Neural progenitor cell (in vitro differentiated cells): ENCODE measurements at regions not wholly inside any gene's neighbourhood (a gene's known extent, or its start where the extent isn't known, plus 50 kb on each side); places are given as distances from the start of the nearest gene placed in this dataset.
"Not testable (repeated sequence)": the region's sequence is repeated elsewhere in the genome, so short reads cannot be mapped to it uniquely, and the experiment has no call there.

Experiments used
- DNase-seq: peaks from one replicate; pipeline ENCODE4 v3.0.0-alpha.2; 2016; ENCODE audit warnings: low spot score
- H2AFZ ChIP-seq: fragments of 200-600 bp; sonication (generic); replicated peaks from 2 replicates; pipeline ENCODE4 v1.6.1; 2016; ENCODE audit warnings: antibody characterized with exemption
- H3F3A ChIP-seq: fragments of 200-600 bp; sonication (generic); 2 replicates; pipeline ENCODE4 v1.6.1; 2016; ENCODE audit warnings: antibody characterized with exemption, low read depth
- H3K27ac ChIP-seq: fragments of 200-600 bp; sonication (generic); 2 replicates; pipeline ENCODE4 v1.5.1; 2016; ENCODE audit warnings: mild to moderate bottlenecking
- H3K27me3 ChIP-seq: fragments of 200-600 bp; sonication (generic); 2 replicates; pipeline ENCODE4 v1.6.1; 2016; ENCODE audit warnings: mild to moderate bottlenecking, moderate library complexity
- H3K36me3 ChIP-seq: fragments of 200-600 bp; sonication (generic); 2 replicates; pipeline ENCODE4 v1.5.1; 2016
- H3K4me1 ChIP-seq: fragments of 200-600 bp; sonication (generic); 2 replicates; pipeline ENCODE4 v1.6.1; 2016; ENCODE audit warnings: mixed run types
- H3K4me2 ChIP-seq: fragments of 200-600 bp; sonication (generic); 2 replicates; pipeline ENCODE4 v1.6.1; 2016
- H3K4me3 ChIP-seq: fragments of 200-600 bp; sonication (generic); 2 replicates; pipeline ENCODE4 v1.5.1; 2016
- H3K79me2 ChIP-seq: fragments of 200-600 bp; sonication (generic); 2 replicates; pipeline ENCODE4 v1.6.1; 2016; ENCODE audit warnings: low read depth
- H3K9ac ChIP-seq: fragments of 200-600 bp; sonication (generic); 2 replicates; pipeline ENCODE4 v1.6.1; 2016
- H3K9me3 ChIP-seq: fragments of 200-600 bp; sonication (generic); 2 replicates; pipeline ENCODE4 v1.5.1; 2016; ENCODE audit warnings: low read depth
- H4K20me1 ChIP-seq: fragments of 200-600 bp; sonication (generic); 2 replicates; pipeline ENCODE4 v1.6.1; 2016; ENCODE audit warnings: low read depth
- H3K27ac Mint-ChIP-seq: 3 replicates; pipeline ENCODE4 v1.8.0; 2021; ENCODE audit warnings: mixed read lengths
- H3K27me3 Mint-ChIP-seq: 2 replicates; pipeline ENCODE4 v1.8.0; 2022; ENCODE audit warnings: low read depth, mild to moderate bottlenecking, inconsistent platforms, moderate library complexity, mixed read lengths; ENCODE audit not compliant: insufficient read depth
- H3K36me3 Mint-ChIP-seq: 3 replicates; pipeline ENCODE4 v1.8.0; 2021; ENCODE audit warnings: mixed read lengths
- H3K4me1 Mint-ChIP-seq: 3 replicates; pipeline ENCODE4 v1.8.0; 2021; ENCODE audit warnings: mixed read lengths
- H3K4me3 Mint-ChIP-seq: 3 replicates; pipeline ENCODE4 v1.8.0; 2021; ENCODE audit warnings: mild to moderate bottlenecking, moderate library complexity, mixed read lengths
- H3K9me3 Mint-ChIP-seq: 3 replicates; pipeline ENCODE4 v1.8.0; 2020; ENCODE audit warnings: mixed read lengths
- EZH2 ChIP-seq: fragments of 200-600 bp; sonication (generic); IDR thresholded peaks from 2 replicates; pipeline ENCODE4 v1.6.1; 2017; ENCODE audit warnings: antibody characterized with exemption, mild to moderate bottlenecking, moderate library complexity
- EZH2phosphoT487 ChIP-seq: fragments of 200-600 bp; sonication (generic); IDR thresholded peaks from 2 replicates; pipeline ENCODE4 v1.6.1; 2017; ENCODE audit warnings: antibody characterized with exemption
- TF ChIP-seq, protein P1 (sequence below): fragments of 200-600 bp; sonication (generic); IDR thresholded peaks from 2 replicates; pipeline ENCODE4 v1.5.1; 2017; ENCODE audit warnings: antibody characterized with exemption, mild to moderate bottlenecking

GRCh38 chr9:63912451-63912850 is 1372.6 kb downstream of the FOXD4L5 start:
- not testable (repeated sequence) for H2AFZ ChIP-seq, H3K4me1 ChIP-seq, DNase-seq, H3F3A ChIP-seq, H3K4me1 Mint-ChIP-seq, H3K27me3 ChIP-seq, H3K27ac Mint-ChIP-seq, H3K27me3 Mint-ChIP-seq, H4K20me1 ChIP-seq, H3K9me3 ChIP-seq, H3K4me2 ChIP-seq, H3K79me2 ChIP-seq, H3K4me3 Mint-ChIP-seq, H3K36me3 ChIP-seq, H3K9ac ChIP-seq, H3K36me3 Mint-ChIP-seq, H3K27ac ChIP-seq, H3K4me3 ChIP-seq
- peaks cover 41% of the 10 kb centered on the region for H3K9me3 Mint-ChIP-seq

DNA sequence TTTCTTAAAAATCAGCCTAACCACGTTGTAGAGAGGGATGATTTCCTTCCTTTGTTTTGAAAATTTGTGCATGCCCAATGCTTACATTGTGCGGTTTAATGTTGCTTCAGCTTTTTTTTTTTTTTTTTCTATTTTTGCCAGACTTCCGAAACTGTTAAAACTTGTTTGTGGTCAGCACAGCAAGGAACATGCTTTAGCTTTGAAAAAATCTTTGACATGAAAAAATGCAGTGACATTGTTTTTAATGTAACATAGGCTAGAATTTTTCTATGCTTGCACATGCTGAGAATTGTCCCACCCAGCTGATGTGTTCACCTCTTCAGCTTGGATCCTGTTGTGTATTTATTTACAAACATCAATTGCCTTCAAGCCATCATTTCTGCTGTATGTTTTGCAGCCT is 1375.9 kb downstream of the FOXD4L5 start:
- not testable (repeated sequence) for H3K9ac ChIP-seq, H3K27me3 Mint-ChIP-seq, H4K20me1 ChIP-seq, H3K4me3 ChIP-seq, H2AFZ ChIP-seq, H3K36me3 ChIP-seq, H3K27me3 ChIP-seq, H3K27ac Mint-ChIP-seq, H3F3A ChIP-seq, H3K4me2 ChIP-seq, DNase-seq, H3K27ac ChIP-seq, H3K4me1 ChIP-seq, H3K79me2 ChIP-seq, H3K36me3 Mint-ChIP-seq, H3K9me3 ChIP-seq, H3K4me1 Mint-ChIP-seq, H3K4me3 Mint-ChIP-seq
- peaks cover 33% of the 10 kb centered on the region for H3K9me3 Mint-ChIP-seq

- peaks cover 12% of the 10 kb centered on the region for H3K9me3 ChIP-seq
- H2AFZ ChIP-seq, H3K36me3 ChIP-seq, DNase-seq, H3K27ac ChIP-seq, H3K4me3 Mint-ChIP-seq, H3K4me3 ChIP-seq, H3K36me3 Mint-ChIP-seq, H3K27ac Mint-ChIP-seq, H4K20me1 ChIP-seq, H3K4me1 ChIP-seq, H3F3A ChIP-seq, H3K4me2 ChIP-seq, H3K27me3 ChIP-seq, H3K79me2 ChIP-seq, H3K4me1 Mint-ChIP-seq, H3K9ac ChIP-seq, H3K27me3 Mint-ChIP-seq: not testable (repeated sequence)
- H3K9me3 Mint-ChIP-seq, result peaks cover 25% of the 10 kb centered on the region
Observed at GRCh38 chr9:63899637-63900190, 1385.3 kb downstream of the FOXD4L5 start.

GRCh38 chr9:63881386-63881785 is 1403.6 kb downstream of the FOXD4L5 start:
- H3K9ac ChIP-seq, H3K36me3 ChIP-seq, H3K4me2 ChIP-seq, H3K27ac ChIP-seq, H3K9me3 Mint-ChIP-seq, H3K9me3 ChIP-seq, H3K27ac Mint-ChIP-seq, H3K79me2 ChIP-seq, H3K27me3 ChIP-seq, H3K4me3 ChIP-seq, DNase-seq, H3F3A ChIP-seq, H3K4me1 ChIP-seq, H3K36me3 Mint-ChIP-seq, H3K27me3 Mint-ChIP-seq, H3K4me1 Mint-ChIP-seq, H2AFZ ChIP-seq, H3K4me3 Mint-ChIP-seq, H4K20me1 ChIP-seq: not testable (repeated sequence)

DNA sequence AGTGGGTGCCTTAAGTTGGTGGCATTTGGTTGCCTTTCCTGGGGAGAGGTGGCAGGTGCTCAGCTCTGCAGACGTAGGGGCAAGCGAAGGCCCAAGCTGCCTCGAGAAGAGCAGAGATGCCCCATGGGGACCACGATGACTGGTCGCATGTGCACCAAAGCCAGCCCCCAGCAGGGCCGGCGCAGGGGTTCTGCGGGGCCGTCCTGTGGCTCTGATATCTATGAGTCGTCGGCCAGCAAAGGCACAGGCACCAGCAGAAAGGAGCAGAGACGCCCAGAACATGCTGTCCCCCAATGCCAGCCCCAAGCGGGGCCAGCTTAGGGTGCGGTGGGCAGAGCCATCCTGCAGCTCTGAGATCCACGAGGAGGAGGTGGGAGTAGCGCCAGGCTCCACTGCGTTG is 1408.6 kb downstream of the FOXD4L5 start:
- not testable (repeated sequence) for DNase-seq, H3K4me3 ChIP-seq, H3K9me3 ChIP-seq, H3K27me3 Mint-ChIP-seq, H3K4me3 Mint-ChIP-seq, H3K27ac ChIP-seq, H3K4me2 ChIP-seq, H3K9me3 Mint-ChIP-seq, H3K4me1 Mint-ChIP-seq, H3K36me3 Mint-ChIP-seq, H3K36me3 ChIP-seq, H4K20me1 ChIP-seq, H3K27ac Mint-ChIP-seq, H3K4me1 ChIP-seq, H3K9ac ChIP-seq, H2AFZ ChIP-seq, H3K79me2 ChIP-seq, H3K27me3 ChIP-seq, H3F3A ChIP-seq

GRCh38 chr9:63859475-63860215 is 1425.4 kb downstream of the FOXD4L5 start:
- Histone ChIP-seq H3K4me2 (no peak overlapping the region), H3K9ac (no peak overlapping the region), H3K4me3 (no peak overlapping the region), H3K36me3 (no peaks in the 10 kb centered on the region), H4K20me1 (no peaks in the 10 kb centered on the region), H3K9me3 (peaks cover 5% of the 10 kb centered on the region), H3K4me1 (no peaks in the 10 kb centered on the region), H3K27ac (no peak overlapping the region), H3K27me3 (no peaks in the 10 kb centered on the region), H3F3A (no peaks in the 10 kb centered on the region), H3K79me2 (no peaks in the 10 kb centered on the region), H2AFZ (no peak overlapping the region)
- Mint-ChIP-seq H3K27ac (no peak overlapping the region), H3K27me3 (no peaks in the 10 kb centered on the region), H3K36me3 (no peaks in the 10 kb centered on the region), H3K4me3 (no peak overlapping the region), H3K4me1 (no peaks in the 10 kb centered on the region), H3K9me3 (peaks cover 13% of the 10 kb centered on the region)
- no peak for DNase-seq
- TF ChIP-seq, protein P1, sequence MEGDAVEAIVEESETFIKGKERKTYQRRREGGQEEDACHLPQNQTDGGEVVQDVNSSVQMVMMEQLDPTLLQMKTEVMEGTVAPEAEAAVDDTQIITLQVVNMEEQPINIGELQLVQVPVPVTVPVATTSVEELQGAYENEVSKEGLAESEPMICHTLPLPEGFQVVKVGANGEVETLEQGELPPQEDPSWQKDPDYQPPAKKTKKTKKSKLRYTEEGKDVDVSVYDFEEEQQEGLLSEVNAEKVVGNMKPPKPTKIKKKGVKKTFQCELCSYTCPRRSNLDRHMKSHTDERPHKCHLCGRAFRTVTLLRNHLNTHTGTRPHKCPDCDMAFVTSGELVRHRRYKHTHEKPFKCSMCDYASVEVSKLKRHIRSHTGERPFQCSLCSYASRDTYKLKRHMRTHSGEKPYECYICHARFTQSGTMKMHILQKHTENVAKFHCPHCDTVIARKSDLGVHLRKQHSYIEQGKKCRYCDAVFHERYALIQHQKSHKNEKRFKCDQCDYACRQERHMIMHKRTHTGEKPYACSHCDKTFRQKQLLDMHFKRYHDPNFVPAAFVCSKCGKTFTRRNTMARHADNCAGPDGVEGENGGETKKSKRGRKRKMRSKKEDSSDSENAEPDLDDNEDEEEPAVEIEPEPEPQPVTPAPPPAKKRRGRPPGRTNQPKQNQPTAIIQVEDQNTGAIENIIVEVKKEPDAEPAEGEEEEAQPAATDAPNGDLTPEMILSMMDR, result no peak
- no peak for TF ChIP-seq EZH2
- TF ChIP-seq EZH2phosphoT487, result no peak

- not testable (repeated sequence) for H3K4me3 ChIP-seq, H3F3A ChIP-seq, H3K27ac Mint-ChIP-seq, H3K79me2 ChIP-seq, H3K9ac ChIP-seq, H3K9me3 ChIP-seq, H3K4me1 ChIP-seq, DNase-seq, H3K4me1 Mint-ChIP-seq, H2AFZ ChIP-seq, H3K4me3 Mint-ChIP-seq, H3K27me3 ChIP-seq, H3K36me3 Mint-ChIP-seq, H3K27me3 Mint-ChIP-seq, H4K20me1 ChIP-seq, H3K27ac ChIP-seq, H3K36me3 ChIP-seq, H3K4me2 ChIP-seq
- H3K9me3 Mint-ChIP-seq, result peaks cover 17% of the 10 kb centered on the region
Observed at GRCh38 chr9:63859090-63859474, 1425.9 kb downstream of the FOXD4L5 start.
